ENCODE measurements at regions not wholly inside any gene's neighbourhood (a gene's known extent, or its start where the extent isn't known, plus 50 kb on each side); places are given as distances from the start of the nearest gene placed in this dataset.

DNA sequence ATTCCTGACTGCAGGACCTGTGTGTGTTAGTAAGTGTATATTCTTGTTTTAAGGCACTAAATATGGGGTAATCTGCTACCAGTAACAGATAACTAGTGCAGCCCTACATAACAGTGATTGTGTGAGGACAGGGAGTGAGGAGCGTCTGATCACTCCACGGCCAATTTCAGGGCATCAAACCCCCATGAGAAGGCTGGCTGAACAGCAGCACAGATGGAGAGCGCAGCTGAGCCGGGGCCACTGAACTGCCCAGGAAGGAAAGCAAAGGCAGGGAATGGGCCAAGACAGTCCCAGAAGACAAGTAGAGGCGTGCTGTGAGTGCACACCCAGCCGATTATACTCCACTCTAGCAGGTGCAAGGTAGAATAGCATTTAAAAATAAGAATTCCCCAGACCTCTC, 157.1 kb upstream of the CHST15 start:
- Mint-ChIP-seq H3K4me1 (ENCODE audit: insufficient read depth, unreplicated experiment) (no peaks in the 10 kb centered on the region), H3K9me3 (ENCODE audit: unreplicated experiment) (no peaks in the 10 kb centered on the region), H3K4me3 (ENCODE audit: unreplicated experiment) (no peak overlapping the region), H3K36me3 (ENCODE audit: insufficient read depth, unreplicated experiment) (no peaks in the 10 kb centered on the region), H3K27me3 (ENCODE audit: insufficient read depth, unreplicated experiment) (no peaks in the 10 kb centered on the region), H3K27ac (ENCODE audit: low read depth, unreplicated experiment) (no peak overlapping the region)
- no peak for DNase-seq (ENCODE audit: unreplicated experiment)
- BruUV-seq (replicated peaks): no TSS peak
- ChIA-PET CTCF (no interaction called here), POLR2A (no interaction called here)
- intact Hi-C loops (cut with micrococcal nuclease): no loop called here
- TF ChIP-seq, protein P1, sequence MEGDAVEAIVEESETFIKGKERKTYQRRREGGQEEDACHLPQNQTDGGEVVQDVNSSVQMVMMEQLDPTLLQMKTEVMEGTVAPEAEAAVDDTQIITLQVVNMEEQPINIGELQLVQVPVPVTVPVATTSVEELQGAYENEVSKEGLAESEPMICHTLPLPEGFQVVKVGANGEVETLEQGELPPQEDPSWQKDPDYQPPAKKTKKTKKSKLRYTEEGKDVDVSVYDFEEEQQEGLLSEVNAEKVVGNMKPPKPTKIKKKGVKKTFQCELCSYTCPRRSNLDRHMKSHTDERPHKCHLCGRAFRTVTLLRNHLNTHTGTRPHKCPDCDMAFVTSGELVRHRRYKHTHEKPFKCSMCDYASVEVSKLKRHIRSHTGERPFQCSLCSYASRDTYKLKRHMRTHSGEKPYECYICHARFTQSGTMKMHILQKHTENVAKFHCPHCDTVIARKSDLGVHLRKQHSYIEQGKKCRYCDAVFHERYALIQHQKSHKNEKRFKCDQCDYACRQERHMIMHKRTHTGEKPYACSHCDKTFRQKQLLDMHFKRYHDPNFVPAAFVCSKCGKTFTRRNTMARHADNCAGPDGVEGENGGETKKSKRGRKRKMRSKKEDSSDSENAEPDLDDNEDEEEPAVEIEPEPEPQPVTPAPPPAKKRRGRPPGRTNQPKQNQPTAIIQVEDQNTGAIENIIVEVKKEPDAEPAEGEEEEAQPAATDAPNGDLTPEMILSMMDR (IDR thresholded peaks at IDR 0.05; ENCODE audit: unreplicated experiment): no peak

DNA sequence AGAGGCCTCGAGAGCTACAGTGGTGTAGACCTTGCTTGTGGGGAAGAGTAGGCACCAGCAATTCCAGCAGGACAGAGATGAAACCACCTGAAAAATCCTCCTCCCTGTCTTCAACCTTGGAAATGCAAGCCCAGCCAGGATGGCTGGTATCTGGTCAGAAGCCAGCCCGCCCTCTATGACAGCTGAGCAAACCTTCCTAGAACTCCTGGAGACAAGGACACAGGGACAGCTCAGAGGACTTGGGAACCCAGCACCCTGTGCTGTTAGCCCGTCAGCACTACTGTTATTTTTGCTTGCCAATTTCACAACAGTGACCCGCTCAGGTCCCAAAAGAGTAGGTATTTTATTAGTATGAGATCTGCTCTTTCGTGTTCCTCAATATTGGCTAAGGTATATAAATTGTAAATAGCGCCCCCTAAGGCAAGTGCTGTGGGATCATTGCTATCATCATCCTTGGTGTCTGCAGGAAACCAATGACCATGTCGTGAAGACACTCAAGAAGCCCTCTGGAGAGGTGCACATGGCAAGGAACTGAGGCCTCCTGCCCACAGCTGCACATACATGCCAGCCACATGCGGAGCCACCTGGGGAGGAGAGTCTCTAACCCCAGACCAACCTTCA, 156.5 kb upstream of the CHST15 start:
- ChIA-PET POLR2A (no interaction called here), CTCF (no interaction called here)

DNA sequence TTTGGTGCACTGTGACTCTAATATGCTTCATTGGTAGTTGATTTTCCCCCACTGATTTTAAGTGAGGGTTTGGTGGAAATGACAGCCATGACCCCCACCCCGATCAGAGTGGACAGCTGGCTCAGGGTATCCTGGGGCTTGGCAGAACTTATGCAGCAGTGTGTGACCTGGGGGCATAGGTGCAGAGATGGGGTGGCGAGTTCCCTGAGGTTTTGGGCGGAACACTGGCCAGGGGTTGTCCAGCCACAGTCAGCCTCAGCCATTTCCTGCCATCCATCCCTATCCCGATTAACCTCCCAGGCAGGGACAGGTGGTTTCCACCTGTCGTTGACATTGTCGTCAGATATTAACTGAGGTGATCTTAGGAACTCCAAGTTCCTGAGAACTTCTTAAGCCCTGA, 155.8 kb upstream of the CHST15 start:
- Mint-ChIP-seq H3K4me1 (ENCODE audit: insufficient read depth, unreplicated experiment) (no peaks in the 10 kb centered on the region), H3K27ac (ENCODE audit: low read depth, unreplicated experiment) (no peak overlapping the region), H3K4me3 (ENCODE audit: unreplicated experiment) (no peak overlapping the region), H3K27me3 (ENCODE audit: insufficient read depth, unreplicated experiment) (no peaks in the 10 kb centered on the region), H3K36me3 (ENCODE audit: insufficient read depth, unreplicated experiment) (no peaks in the 10 kb centered on the region), H3K9me3 (ENCODE audit: unreplicated experiment) (no peaks in the 10 kb centered on the region)
- DNase-seq (ENCODE audit: unreplicated experiment): no peak
- POLR2A ChIA-PET: no interaction called here
- TF ChIP-seq, protein P1 (IDR thresholded peaks at IDR 0.05; ENCODE audit: unreplicated experiment): no peak
- CTCF ChIA-PET: interaction anchor here (0.6 kb wide), 1 partner anchor 282 kb away, joined by 3 read pairs; no protein-coding TSS in a partner anchor
- intact Hi-C loops (cut with micrococcal nuclease): no loop called here
- BruUV-seq (replicated peaks): no TSS peak

More for the DNA sequence above, 156.5 kb upstream of the CHST15 start:
- TF ChIP-seq, protein P1 (IDR thresholded peaks at IDR 0.05; ENCODE audit: unreplicated experiment): no peak
- no peaks in the 10 kb centered on the region for H3K27me3 Mint-ChIP-seq (ENCODE audit: insufficient read depth, unreplicated experiment)
- no peaks in the 10 kb centered on the region for H3K36me3 Mint-ChIP-seq (ENCODE audit: insufficient read depth, unreplicated experiment)
- DNase-seq (ENCODE audit: unreplicated experiment): peak; percentile 27
- BruUV-seq (replicated peaks): no TSS peak
- H3K4me3 Mint-ChIP-seq (ENCODE audit: unreplicated experiment): no peak overlapping the region
- intact Hi-C loops (cut with micrococcal nuclease): no loop called here
- H3K27ac Mint-ChIP-seq (ENCODE audit: low read depth, unreplicated experiment): no peak overlapping the region
- H3K9me3 Mint-ChIP-seq (ENCODE audit: unreplicated experiment): no peaks in the 10 kb centered on the region
- H3K4me1 Mint-ChIP-seq (ENCODE audit: insufficient read depth, unreplicated experiment): no peaks in the 10 kb centered on the region

DNA sequence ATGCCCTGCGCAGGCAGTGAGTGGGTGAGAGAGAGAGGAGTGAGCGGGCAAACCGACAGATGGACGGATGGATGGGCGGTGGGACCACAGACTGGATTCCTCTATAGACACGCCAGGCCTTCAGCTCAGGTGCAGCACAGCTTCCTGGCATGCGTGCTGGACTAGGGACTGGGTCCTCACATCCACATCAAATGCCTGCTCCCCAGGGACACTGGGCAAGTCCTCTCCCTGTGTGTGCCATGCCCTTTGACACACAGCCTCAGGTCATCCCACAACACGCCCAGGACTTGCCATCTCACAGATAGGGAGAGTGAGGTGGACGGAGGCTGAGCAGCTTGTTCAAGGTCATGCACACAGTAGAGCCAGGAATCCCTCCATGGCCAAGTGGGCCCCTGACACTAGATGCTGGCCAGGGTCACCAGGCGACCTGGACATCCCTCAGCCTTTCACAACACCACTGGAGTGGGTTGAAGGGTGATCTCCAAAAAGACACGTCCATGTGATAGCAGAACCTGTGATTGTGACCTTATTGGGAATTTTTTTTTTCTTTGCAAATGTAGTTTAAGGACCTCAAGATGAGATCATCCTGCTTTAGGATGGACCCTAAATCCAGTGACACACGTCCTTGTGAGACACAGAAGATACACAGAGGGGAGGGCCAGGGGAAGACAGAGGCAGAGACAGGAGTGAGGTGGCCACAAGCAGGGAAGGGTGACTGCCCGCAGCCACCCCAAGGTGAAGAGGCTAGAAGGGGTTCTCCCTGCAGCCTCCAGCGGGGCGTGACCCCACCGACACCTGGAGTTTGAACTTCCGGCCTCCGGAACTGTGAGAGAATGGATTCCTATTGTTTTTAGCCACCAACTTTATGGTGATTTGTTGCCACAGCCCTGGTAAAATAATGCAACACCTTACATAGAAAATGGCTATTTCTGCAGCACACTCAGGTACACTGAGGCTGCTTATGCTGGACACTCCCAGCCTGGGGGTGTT, 155.0 kb upstream of the CHST15 start:
- Mint-ChIP-seq H3K4me3 (ENCODE audit: unreplicated experiment) (no peak overlapping the region), H3K4me1 (ENCODE audit: insufficient read depth, unreplicated experiment) (no peaks in the 10 kb centered on the region), H3K27ac (ENCODE audit: low read depth, unreplicated experiment) (no peak overlapping the region), H3K27me3 (ENCODE audit: insufficient read depth, unreplicated experiment) (no peaks in the 10 kb centered on the region), H3K36me3 (ENCODE audit: insufficient read depth, unreplicated experiment) (no peaks in the 10 kb centered on the region), H3K9me3 (ENCODE audit: unreplicated experiment) (no peaks in the 10 kb centered on the region)
- POLR2A ChIA-PET: no interaction called here
- DNase-seq (ENCODE audit: unreplicated experiment): no peak
- TF ChIP-seq, protein P1 (IDR thresholded peaks at IDR 0.05; ENCODE audit: unreplicated experiment): no peak
- BruUV-seq (replicated peaks): no TSS peak
- intact Hi-C loops (cut with micrococcal nuclease): no loop called here
- CTCF ChIA-PET: interaction anchor here (0.6 kb wide), 1 partner anchor 281 kb away, joined by 3 read pairs; no protein-coding TSS in a partner anchor

Data from MCF 10A (cell line).